ENCODE measurements at regions not wholly inside any gene's neighbourhood (a gene's known extent, or its start where the extent isn't known, plus 50 kb on each side); places are given as distances from the start of the nearest gene placed in this dataset.

DNA sequence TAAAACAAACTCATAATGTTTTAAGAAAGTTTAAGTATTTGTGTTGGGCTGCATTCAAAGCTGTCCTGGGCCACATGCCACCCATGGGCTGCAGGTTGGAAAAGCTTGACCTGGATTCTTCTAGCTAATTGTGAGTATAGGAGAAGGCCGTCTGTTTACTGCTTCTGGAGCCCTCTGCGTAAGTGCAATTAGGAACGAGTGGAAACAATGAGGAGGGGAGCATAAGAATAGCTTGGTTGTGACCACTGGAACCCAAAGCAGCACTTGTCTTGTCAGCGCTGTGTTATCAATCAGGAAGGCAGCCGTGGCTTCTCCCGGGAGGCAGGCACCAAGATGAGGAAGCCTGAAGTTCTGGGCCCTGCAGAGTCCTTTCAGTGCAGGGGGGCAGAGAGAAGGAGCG lies 110.4 kb upstream of the MBNL2 start:
- no peak for FAIRE-seq

DNA sequence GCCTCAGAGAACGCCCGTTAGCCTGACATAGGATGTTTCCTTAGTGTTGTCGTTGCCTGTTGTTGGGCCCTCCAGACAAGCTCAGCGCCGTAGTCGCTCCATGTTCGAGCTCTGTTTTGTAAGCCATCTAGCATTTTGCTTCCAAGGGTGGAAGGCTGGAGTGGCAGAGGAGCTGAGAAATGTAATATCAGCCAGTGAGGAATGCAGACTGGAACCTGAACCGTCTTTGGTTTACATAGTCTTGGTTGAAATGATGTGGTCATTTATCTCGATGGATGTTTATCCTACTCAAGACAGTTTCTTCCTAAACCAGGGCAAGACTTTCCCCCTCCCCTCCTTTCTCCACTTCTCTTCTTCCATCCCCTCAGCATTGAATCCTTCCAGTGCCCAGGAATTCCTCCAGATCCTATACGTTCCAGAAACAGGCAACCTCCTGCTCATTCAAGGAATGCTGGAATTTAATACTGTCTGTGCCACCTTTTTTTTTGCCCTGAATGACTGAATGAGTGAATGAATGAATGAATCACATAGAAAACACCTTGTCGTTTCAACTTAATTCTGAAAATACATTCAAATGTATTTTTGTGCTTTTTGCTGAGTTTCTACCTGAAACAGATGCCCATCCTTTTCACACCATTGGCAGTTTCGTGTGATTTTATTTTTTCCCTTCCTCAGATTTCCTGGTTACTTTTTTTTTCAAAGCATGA lies 109.5 kb upstream of the MBNL2 start:
- FAIRE-seq: no peak

DNA sequence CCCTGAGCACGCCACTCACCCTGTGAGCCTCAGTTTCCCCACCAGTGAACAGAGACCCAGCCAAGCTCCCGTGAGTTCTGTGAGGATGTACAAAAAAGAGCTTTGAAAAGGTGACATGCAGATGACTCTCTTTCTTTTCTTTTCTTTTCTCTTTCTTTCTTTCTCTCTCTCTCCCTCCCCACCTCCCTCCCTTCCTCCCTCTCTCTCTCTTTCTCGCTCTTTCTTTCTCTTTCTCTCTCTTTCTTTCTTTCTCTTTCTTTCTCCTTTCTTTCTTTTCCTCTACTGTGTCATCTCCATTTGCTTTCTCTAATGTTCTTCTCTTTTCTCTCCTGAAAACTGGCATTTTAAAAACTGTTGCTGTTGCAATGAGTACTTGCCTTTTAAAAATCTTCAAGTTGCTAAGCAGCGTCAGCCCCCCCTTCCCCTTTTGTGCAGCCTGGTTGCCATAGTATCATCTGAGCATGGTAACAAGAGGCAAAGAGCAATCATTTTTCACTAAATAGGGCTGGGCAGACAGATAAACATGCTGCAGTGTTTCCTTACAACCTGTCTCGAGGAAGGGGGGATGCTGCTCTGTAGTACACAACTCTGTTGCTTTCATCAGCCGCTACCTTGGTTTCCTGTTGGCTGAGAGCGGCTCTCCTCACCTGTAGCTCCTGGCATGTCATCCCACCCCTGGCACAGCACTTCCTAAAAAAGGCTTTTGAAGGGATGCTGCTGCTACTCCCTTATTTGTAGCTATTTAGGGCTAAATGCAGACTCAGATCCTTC lies 108.7 kb upstream of the MBNL2 start:
- FAIRE-seq: no peak

DNA sequence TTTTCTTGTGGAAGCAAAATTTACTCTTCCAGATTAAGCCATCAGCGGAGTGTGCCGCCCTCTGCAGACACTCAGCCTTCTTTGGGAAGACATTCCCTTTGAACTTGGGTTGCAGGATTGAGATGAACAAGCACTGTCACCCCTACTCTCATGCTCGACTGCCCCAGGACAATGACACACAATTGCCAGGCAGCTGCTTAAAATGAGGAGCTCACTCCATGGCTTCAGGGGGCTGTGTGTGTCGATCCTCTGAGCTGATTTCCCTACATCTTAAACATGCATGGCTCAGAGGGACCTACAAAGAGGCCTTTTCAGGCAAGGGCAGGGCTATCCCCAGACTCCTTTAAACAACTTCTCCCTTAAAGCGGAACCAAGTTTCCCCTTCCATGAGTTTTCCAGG lies 107.5 kb upstream of the MBNL2 start:
- FAIRE-seq: no peak

DNA sequence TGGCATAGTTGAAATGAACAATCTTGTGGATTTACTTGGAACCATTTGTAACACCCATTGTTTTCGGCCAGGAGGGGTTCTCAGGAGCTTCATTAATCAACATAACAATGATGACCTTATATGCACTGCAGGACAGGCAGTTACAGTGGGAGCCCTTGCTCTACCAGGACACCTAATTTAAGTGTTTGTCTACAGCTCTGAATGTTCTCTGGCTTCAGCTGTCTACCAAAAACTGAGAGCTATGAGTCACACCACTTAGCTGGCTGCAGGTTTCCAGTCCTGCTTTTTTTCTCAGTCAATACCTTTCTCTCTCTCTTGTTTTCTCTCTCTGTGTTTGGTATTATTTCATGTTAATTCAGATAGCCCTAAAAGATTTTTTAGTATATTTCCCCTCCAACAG lies 105.4 kb upstream of the MBNL2 start:
- FAIRE-seq: no peak

DNA sequence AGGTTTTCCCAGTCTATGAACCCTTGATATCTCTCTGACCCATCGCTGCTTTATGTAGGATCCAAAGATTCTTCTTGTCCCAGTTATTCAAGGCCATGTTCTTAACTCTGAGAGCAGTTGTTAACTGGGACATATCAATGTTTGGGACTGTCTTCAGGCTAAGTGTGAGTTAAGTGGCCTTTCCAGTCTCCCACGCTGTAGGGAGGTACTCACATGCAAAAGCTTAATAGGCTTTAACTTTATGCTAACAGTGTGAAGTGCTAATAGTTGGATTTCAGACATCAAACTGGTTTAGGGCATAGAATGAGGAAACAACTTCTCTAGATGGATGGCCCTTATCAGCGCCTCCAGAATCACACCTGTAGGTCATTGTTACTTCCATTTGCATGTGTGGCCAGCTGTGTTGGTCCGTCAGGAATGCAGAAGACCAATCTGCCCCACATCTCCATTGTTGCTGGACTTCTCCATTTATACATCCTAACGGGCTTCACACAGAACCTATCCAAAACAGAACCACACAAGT lies 104.7 kb upstream of the MBNL2 start:
- FAIRE-seq: no peak

DNA sequence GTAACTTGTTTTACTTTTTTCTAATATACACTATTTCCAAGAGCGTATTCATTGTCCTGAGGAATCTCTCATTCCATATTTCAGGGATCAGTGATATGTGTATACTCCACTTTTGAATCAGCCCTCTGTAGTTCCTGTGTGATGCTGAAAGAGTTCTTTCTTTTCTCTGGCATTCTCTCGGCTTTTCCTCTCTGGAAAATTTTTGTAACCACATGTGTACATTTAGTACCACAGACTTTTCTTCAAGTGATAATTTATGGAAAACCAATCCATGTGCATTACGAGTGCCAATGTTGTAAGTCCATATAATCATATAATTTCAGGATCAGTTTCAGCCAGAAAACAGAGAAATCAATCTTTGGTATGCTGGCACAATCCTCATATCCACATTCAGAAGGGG lies 102.2 kb upstream of the MBNL2 start:
- no peak for FAIRE-seq

DNA sequence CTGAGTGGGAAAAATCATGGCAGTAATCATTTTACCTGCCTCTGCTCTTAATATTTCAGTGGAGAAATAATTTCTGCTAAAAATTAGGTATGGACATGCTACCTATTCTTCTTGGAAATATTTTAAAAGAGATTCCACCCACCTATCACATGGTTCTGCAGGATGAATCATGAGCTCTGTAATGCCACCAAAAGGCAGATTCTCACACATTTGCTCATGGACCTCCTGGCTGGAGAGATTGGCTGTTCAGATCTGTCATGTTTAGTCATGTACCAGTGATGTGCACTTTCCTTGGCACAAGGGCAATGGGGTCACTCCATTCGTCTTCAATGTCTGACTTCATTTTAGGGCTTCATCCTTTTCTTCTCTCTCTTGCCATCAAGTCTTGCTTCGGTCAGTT lies 101.8 kb upstream of the MBNL2 start:
- no peak for FAIRE-seq

DNA sequence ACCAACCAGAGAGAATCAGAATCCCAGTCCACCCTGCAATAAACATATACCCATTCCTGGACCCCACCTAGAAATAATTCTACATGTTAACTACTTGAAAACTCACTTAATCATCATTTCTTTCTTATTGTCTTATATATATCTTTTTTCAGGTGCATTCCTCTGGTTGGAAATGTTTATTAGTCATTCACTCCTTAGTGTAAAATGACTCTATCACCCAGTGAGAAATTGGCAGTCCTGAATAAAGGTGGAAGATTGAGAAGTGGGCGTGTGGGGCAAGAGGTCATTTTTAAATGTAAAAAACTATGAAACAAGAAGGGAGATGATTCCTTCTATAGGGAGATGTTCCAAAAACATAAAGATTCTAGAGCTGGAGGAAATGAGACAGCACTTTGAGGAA lies 101.2 kb upstream of the MBNL2 start:
- FAIRE-seq: no peak

DNA sequence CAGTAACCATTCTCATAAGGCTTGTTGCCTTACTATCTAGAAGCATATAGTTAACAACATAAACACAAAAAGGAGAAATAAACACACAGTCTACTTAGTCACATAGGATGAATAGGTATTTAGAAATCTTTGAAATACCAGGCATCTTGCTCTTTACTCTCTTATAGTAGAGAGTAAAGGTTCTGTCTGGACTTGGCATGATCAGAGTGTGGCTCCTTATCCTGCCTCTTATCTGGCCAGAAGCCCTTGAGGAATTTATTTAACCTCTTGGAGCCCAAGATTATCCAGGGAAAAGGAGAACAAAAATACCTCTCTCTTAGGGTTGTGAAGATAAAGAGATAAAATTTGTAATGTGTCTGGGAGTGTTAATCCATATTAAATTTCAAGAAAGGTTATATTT lies 100.2 kb upstream of the MBNL2 start:
- FAIRE-seq: no peak

DNA sequence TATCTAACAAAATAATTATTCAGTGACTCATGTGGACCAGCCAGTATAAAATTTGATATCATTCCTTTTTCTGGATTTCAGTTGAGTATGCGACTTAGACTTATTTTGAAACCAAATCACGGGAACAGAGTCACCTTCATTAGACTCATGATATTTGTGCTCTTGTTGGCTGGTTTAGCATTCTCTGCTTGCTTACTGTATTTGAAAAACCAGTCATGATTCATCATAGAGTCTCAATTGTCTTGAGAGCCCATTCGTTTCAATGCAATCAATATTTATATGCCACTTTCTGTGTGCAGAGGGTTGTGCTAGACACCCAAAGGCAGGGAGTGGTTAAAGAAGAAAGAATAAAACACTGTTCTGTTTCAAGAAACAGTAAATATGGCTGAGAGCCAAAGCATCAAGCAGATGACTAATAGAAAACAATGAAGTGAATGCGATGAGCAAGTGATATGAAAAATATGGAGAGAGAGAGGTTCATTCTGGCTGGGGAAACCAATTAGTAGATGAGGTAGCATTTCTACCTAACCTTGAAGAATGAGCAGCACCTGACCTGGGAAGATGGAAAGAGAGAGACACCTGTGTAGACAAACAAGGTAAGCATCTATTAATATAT lies 99.6 kb upstream of the MBNL2 start:
- FAIRE-seq: no peak

DNA sequence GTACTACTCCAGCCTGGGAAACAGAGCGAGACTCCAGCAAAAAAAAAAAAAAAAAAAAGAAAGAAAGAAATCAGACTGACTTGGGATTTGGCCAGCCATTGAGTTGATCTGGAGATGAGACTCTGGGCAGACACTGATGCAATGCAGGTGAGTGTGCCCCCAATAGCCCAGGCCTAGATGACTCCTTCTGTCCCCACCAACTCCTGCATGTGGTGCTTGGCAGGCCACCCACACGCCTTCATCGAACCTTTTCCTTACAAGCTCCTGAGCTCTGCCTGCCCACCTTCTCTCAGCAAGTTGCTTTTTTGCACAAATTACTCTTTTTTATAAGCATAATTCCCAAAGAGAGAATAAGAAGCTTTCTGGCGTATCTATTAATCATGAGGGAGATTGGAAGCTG lies 97.9 kb upstream of the MBNL2 start:
- no peak for FAIRE-seq

DNA sequence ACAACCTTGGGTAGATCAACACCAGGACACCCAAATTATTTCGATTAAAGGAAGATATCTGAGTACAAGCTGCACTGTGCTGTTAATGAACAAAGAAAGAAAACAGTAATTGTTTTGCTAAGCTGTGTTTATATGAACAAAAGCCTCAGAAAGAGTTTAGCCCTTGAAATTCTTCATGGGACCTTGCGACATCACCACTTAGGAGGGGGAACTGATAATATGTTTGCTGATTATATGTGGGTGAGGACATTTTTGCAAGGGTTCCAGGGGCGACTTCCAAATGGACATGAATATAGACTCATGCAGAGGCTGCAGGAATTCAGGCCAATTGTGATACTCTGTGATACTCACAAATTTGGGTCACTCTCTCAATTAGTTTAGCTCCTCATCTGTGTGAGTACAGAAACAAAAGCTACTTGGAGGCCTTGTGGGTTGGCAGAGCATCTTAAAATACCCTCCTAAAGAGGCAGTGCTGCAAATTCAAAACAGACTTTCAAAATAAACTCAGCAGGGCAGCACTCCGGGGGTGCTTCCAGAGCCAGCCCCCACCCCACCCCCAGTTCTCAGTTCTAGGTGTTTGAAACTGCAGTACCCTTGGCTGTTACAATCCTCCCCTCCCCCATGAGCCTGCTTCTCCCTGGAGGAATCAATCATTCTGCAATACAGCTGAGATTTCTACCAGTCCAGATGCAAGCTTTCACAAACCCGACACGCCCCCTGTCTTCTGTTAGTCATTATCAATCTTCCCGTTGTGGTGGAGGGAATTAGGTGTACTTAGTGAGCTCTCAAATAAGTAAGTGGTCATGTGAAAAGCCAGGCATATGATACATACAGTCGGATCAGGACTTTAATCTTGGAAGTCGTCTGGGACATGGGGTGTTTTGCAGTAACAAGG lies 97.0 kb upstream of the MBNL2 start:
- FAIRE-seq: no peak

DNA sequence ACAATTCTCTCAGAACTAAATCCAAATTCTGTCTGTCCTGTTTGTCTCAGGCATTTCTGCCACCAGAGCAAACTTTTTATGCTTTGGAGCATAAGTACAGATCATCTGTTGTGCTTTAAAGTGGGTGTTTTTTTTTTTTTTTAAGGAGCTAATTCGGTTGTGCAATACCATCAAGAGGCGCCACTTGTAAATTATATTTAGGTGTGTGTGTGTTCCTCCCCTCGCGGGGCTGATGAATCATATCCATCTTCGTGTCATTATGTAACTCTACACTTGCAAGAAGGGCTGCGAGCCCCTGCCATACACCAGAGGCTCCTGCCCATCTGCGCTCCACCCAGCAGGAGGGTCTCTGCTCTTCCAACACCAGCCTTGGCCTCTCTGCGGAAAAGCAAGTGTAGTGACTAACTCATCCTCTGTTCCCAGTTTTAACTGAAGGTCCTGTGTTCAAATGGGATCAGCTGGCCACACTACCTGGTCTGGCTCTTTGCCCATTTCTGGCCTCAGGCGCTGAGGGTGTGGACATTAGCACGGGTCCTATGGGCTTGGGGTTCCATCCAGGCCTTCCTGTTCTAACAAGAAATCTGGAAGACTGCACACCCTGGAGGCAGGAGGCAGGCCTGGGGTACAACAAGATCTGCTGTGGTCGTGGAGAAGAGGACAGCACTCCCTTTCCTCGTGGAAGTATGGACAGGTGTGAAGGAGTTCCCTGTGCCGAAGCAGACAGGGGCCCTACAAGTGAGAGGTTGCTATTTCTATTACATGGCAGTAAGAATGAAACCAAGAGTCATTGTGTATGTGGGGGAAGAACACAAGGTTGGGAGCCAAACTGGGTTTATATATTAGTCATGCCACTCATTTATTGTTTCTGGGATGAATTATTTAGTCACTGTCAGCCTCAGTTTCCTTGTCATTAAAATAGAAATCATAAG lies 96.1 kb upstream of the MBNL2 start:
- FAIRE-seq: no peak

DNA sequence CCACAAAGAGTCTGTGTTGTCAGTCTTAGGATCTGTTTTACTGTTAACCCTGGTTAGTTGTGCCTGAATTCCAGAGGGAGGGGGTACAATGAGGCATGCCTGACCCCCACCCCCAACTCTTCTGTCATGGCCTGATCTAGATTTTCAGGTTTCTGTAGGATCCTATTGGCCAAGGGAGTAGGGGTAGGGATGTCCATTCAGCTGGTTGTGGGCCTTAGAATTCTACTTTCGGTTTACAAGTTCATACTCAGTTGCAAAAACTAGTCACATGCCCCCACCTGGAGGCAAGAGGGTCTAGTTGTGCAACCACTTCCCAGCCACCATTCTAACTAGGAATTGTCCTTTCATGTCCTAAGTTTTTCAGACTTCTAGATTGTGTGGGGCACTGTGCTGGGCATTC lies 94.3 kb upstream of the MBNL2 start:
- no peak for FAIRE-seq

DNA sequence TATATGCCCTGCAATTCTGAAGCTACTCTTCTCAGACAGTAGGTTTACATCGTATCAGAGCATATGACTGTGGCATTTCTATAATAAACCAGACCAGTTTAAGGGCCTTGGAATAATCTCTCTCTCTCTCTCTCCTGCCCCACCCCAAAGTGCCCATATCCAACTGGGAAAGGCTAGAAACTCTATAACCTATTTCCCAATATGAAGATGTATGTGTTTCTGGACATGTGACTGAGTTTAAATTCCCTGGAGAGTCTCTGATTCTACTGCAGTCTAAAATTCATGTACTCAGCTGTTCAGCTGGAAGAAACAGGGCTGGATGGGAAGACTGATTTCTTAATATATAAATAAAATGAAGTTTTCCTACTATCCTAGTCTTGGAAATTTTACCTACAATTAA lies 91.9 kb upstream of the MBNL2 start:
- FAIRE-seq: no peak

DNA sequence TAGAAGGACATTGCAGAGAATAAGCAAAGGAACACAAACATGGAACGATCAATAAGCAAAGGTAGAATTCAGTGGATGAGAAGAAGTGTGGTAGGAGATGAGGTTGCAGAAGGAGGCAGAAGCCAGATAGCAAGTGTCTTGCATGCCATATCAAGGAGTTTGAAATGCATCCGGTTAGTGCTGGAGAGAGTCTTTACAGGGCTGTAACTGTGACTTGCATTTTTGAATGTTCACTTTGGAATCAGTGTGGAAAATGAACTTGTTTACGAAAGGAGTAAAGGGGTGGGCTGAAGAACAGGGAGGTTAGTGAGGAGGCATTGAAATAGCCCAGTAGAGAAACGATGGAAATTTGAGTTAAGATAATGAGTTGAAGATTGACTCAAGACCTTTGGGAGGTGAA lies 90.7 kb upstream of the MBNL2 start:
- FAIRE-seq: no peak

DNA sequence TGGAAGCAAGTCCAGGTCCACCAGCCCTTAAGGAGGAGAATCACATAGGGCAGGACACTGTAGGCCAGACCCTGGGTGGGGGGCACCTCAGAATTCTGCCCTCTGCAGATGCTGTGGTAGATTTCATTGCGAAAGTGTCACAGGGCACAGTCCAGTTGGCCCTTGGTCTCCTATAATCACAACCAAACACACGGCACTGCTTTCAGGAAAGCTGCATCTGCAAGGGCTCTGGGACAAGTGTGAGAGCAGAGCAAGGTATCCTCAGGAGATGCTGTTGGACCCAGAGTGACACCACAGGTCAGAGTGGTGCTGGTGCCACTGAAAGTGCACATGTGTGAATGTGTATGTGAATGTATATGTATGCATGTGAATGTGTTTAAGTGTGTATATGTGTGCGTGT lies 88.6 kb upstream of the MBNL2 start:
- FAIRE-seq: no peak

DNA sequence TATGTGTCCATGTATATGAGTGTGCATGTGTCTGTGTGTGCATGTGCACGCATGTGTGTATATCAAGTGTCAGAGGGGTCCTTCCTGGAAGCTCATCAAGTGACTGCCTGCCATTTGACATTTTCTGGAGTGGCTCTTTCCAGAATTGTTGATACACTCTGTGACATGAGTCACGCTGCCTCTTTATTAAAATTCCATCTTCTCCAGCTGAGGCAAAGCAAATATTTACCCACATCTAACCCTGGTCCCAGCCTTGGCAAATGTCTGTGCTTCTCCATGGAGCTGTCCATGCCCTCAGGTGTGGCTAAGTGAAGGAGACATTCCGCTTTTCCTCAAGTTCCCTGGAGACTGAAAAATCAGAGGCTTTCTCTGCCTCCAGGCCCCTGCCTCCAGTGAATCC lies 88.2 kb upstream of the MBNL2 start:
- no peak for FAIRE-seq

DNA sequence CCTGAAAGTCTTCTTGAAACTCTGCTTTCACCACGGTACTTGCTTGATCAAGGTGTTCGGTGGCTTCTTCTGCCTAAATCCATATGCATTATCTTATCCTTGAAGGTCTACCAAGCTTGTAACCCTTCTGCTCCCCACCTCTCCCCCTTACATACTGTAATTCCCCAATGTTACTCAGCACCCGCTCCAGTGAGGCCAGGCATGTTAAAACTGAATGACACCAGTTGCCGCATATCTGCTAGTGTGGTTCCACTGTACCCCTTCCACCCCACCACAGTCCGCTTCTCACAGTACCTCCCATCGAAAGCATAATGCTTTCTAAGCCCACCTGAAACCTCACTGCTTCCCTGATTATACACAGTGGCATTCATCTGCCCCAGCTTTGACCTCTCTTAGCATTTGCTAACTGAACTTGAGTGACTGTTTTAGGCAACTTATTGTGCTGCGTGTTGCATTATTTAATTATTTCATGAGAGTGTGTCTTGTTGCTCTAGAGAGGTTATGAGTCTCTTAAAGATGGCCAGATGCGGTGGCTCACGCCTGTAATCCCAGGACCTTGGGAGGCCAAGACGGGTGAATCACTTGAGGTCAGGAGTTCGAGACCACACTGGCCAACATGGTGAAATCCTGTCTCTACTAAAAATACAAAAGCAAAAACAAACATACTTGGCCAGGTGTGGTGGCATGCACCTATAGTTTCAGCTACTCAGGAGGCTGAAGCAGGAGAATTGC lies 87.6 kb upstream of the MBNL2 start:
- FAIRE-seq: no peak

DNA sequence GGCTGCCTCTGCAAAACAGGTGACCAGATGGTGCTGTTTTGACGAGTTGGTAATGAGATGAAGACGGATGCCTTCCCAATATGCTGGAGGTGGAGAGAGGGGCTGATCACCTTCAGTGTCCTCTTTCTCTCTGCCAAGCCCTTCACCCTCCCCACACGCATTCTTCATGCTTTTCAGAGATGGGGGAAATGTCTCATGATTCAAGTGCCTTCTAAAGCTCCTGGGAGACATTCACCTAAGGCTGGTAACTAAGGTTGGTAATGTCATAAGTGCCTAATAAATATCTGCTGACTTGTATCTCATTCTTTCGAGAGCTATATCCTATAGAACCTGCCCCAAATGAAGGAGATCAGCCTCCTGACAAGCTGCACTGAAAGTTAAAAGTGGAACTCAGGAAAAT lies 86.2 kb upstream of the MBNL2 start:
- no peak for FAIRE-seq

Data from colon (tissue), 2 donors.